Testis (tissue), 2 donors: ENCODE measurements at regions not wholly inside any gene's neighbourhood (a gene's known extent, or its start where the extent isn't known, plus 50 kb on each side); places are given as distances from the start of the nearest gene placed in this dataset.

Source experiments
- DNase-seq: peaks from one replicate; pipeline ENCODE4 v3.0.0-alpha.2; 2019
- H3K27ac ChIP-seq, 2 donors: fragments of 200-600 bp; sonication (generic); one replicate each; pipeline ENCODE4 v1.5.1; 2019
- H3K27me3 ChIP-seq: fragments of 200-600 bp; sonication (generic); one replicate; pipeline ENCODE4 v1.5.1; 2019
- H3K36me3 ChIP-seq: fragments of 200-600 bp; sonication (generic); one replicate; pipeline ENCODE4 v1.5.1; 2017; ENCODE audit warnings: low read depth; ENCODE audit errors: missing control alignments
- H3K4me1 ChIP-seq: fragments of 200-600 bp; sonication (generic); one replicate; pipeline ENCODE4 v1.5.1; 2019
- H3K4me3 ChIP-seq, 2 donors: fragments of 200-600 bp; sonication (generic); one replicate each; pipeline ENCODE4 v1.5.1; 2017 to 2019
- H3K9me3 ChIP-seq: fragments of 200-600 bp; sonication (generic); one replicate; pipeline ENCODE4 v1.5.1; 2017
- CTCF ChIP-seq, 3 experiments: fragments of 450-650 bp in 2 of 3; fragments of 200-600 bp in 1 of 3; sonication (generic) in 1 of 3; IDR thresholded peaks; one replicate each; pipeline ENCODE4 v1.5.1; 2016 to 2019; ENCODE audit warnings: antibody characterized with exemption in 3 of 3, mild to moderate bottlenecking in 2 of 3, moderate library complexity in 1 of 3
- POLR2A ChIP-seq: fragments of 450-650 bp; IDR thresholded peaks from one replicate; pipeline ENCODE4 v1.6.1; 2017; ENCODE audit warnings: antibody characterized with exemption, mild to moderate bottlenecking, moderate library complexity
- WGBS, 2 donors: methylation state at CpG; one replicate each; pipeline ENCODE4 v1.1.5; 2018; 5-methylcytosine and 5-hydroxymethylcytosine counted together
- intact Hi-C: fragments of 100-400 bp; cut with DNase I; formaldehyde crosslinking; loops from one replicate; pipeline ENCODE4 v1.15.1; 2023; ENCODE audit warnings: low total_unique reads

GRCh38 chr2:61704364-61704763 is 149.5 kb downstream of the FAM161A start:
- H3K36me3 ChIP-seq, result no peaks in the 10 kb centered on the region
- H3K27me3 ChIP-seq, result no peaks in the 10 kb centered on the region
- no peaks in the 10 kb centered on the region for H3K4me1 ChIP-seq
- H3K27ac ChIP-seq, result no peak overlapping the region
- TF ChIP-seq CTCF (IDR thresholded peaks at IDR 0.05), result no peak
- TF ChIP-seq POLR2A, result no peak
- no peak for DNase-seq
- H3K9me3 ChIP-seq, result no peaks in the 10 kb centered on the region
- no peak overlapping the region for H3K4me3 ChIP-seq
- intact Hi-C loops, result no loop called here
- WGBS, 2 donors, result 78 to 84% methylated on average over 2 of the region's 2 CpGs

DNA sequence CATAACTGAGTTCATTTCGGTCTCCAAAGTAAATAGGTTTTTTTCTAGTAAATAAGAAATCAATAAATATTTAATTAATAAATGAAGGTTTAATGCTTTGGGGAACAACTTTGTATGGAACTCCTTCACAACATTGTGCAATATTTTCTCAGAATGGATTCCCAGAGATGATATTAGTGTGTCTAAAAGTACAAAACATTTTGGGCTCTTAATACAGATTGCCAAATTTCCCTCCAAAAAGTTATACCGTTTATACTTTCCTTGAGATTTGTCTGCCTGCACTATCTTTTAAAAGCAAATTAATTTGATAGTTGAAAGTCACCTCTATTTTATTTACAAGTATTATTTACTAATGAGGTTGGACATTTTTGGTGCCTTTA is 151.8 kb downstream of the FAM161A start:
- Histone ChIP-seq H3K4me1 (no peaks in the 10 kb centered on the region), H3K36me3 (no peaks in the 10 kb centered on the region), H3K27ac (no peak overlapping the region), H3K4me3 (no peak overlapping the region), H3K27me3 (no peaks in the 10 kb centered on the region), H3K9me3 (no peaks in the 10 kb centered on the region)
- DNase-seq, result no peak
- intact Hi-C loops, result no loop called here
- TF ChIP-seq CTCF (IDR thresholded peaks at IDR 0.05) (no peak), POLR2A (no peak)
- WGBS, 2 donors, result 68 to 77% methylated on average over 2 of the region's 2 CpGs

DNA sequence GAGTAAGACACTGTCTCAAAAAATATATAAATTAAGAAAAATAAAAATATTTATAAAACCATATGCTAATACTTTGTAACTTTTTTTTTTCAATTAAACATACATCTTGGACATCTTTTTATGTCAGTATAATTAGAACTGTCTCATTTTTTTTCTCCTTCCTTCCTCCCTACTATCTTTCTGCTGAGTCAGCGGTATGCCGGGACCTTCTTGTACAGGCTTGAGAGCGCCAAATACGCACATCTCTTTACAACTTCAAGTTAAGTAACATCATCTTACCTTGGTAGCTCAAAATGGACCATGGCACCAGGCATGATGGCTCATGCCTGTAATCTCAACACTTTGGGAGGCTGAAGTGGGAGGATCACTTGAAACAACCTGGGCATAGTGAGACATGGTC is 153.4 kb downstream of the FAM161A start:
- no peak for DNase-seq
- 61 to 80% methylated on average over 4 of the region's 4 CpGs for WGBS, 2 donors
- intact Hi-C loops, result no loop called here
- Histone ChIP-seq H3K27me3 (no peaks in the 10 kb centered on the region), H3K27ac (no peak overlapping the region), H3K9me3 (no peaks in the 10 kb centered on the region), H3K36me3 (no peaks in the 10 kb centered on the region), H3K4me1 (no peaks in the 10 kb centered on the region), H3K4me3 (no peak overlapping the region)
- no peak for TF ChIP-seq POLR2A
- TF ChIP-seq CTCF (IDR thresholded peaks at IDR 0.05), result no peak

GRCh38 chr2:61694312-61695274 is 156.4 kb upstream of the XPO1 start:
- peak overlapping the region; percentile 21 to 81 for H3K27ac ChIP-seq
- 3% methylated on average over 29 to 32 of the region's 47 CpGs for WGBS, 2 donors
- DNase-seq, result peak; percentile 97
- H3K36me3 ChIP-seq, result no peaks in the 10 kb centered on the region
- intact Hi-C loops, result no loop called here
- H3K9me3 ChIP-seq, result no peaks in the 10 kb centered on the region
- TF ChIP-seq CTCF (IDR thresholded peaks at IDR 0.05), result peak; percentile 29 to 59 (median 30)
- no peak for TF ChIP-seq POLR2A
- peaks cover 3% of the 10 kb centered on the region for H3K4me1 ChIP-seq
- H3K27me3 ChIP-seq, result no peaks in the 10 kb centered on the region
- peak overlapping the region; percentile 62 to 82 for H3K4me3 ChIP-seq

GRCh38 chr2:61693744-61694143 is 155.6 kb upstream of the XPO1 start:
- intact Hi-C loops, result no loop called here
- H3K27ac ChIP-seq, result peak overlapping the region in 1 of 2 donors; percentile 81
- H3K27me3 ChIP-seq, result no peaks in the 10 kb centered on the region
- no peak overlapping the region for H3K4me3 ChIP-seq
- DNase-seq, result no peak
- TF ChIP-seq POLR2A, result no peak
- no peak for TF ChIP-seq CTCF (IDR thresholded peaks at IDR 0.05)
- WGBS, 2 donors, result 62 to 77% methylated on average over 2 of the region's 2 CpGs
- H3K36me3 ChIP-seq, result no peaks in the 10 kb centered on the region
- H3K9me3 ChIP-seq, result no peaks in the 10 kb centered on the region
- peaks cover 3% of the 10 kb centered on the region for H3K4me1 ChIP-seq
